Upper lobe of left lung (tissue), 4 donors: ENCODE measurements at regions not wholly inside any gene's neighbourhood (a gene's known extent, or its start where the extent isn't known, plus 50 kb on each side); places are given as distances from the start of the nearest gene placed in this dataset.

ENCODE experiments used
- CTCF ChIP-seq, 6 experiments: fragments of 450-650 bp in 4 of 6; fragments of 200-600 bp in 2 of 6; sonication (generic) in 2 of 6; IDR thresholded peaks; one replicate each; pipeline ENCODE4 v1.5.1; 2016 to 2019; ENCODE audit warnings: antibody characterized with exemption in 6 of 6
- EP300 ChIP-seq, 4 donors: sonication (generic); formaldehyde crosslinking; IDR thresholded peaks; one replicate each; pipeline ENCODE4 v1.5.1; 2017; ENCODE audit warnings: antibody characterized with exemption in 4 of 4, control low read depth in 2 of 4
- POLR2A ChIP-seq, 4 donors: fragments of 450-650 bp; IDR thresholded peaks; one replicate each; pipeline ENCODE4 v1.5.1; 2016 to 2017; ENCODE audit warnings: antibody characterized with exemption in 4 of 4, mild to moderate bottlenecking in 2 of 4
- POLR2AphosphoS5 ChIP-seq, 2 donors: sonication (generic); formaldehyde crosslinking; IDR thresholded peaks; one replicate each; pipeline ENCODE4 v1.5.1; 2017; ENCODE audit warnings: antibody characterized with exemption in 2 of 2

GRCh38 chr6:163996491-163996890, 582.0 kb downstream of the QKI start:
- TF ChIP-seq CTCF (IDR thresholded peaks at IDR 0.05) (no peak), POLR2A (IDR thresholded peaks at IDR 0.05) (no peak), EP300 (IDR thresholded peaks at IDR 0.05) (no peak), POLR2AphosphoS5 (IDR thresholded peaks at IDR 0.05) (no peak)
